Astrocyte (in vitro differentiated cells and primary cell): ENCODE measurements at regions not wholly inside any gene's neighbourhood (a gene's known extent, or its start where the extent isn't known, plus 50 kb on each side); places are given as distances from the start of the nearest gene placed in this dataset.

Experiments
- DNase-seq: peaks from one replicate; pipeline ENCODE4 v3.0.0-alpha.2; 2010; ENCODE audit warnings: low read depth
- FAIRE-seq: peaks from 2 replicates; lab custom pipeline; 2011; peaks lifted over from hg19 to GRCh38; lab: Jason Lieb, UNC
- H2AFZ ChIP-seq: 2 replicates; pipeline ENCODE4 v1.6.0; 2012; ENCODE audit warnings: low read depth, low read length, inconsistent platforms
- H3K27ac ChIP-seq: 2 replicates; pipeline ENCODE4 v1.5.1; 2011; ENCODE audit warnings: low read depth, low read length, inconsistent platforms
- H3K27me3 ChIP-seq: 2 replicates; pipeline ENCODE4 v1.6.0; 2011; ENCODE audit warnings: low read length, inconsistent platforms; ENCODE audit not compliant: insufficient read depth
- H3K36me3 ChIP-seq: 2 replicates; pipeline ENCODE4 v1.5.1; 2011; ENCODE audit warnings: low read length, inconsistent platforms; ENCODE audit not compliant: insufficient read depth
- H3K4me1 ChIP-seq: 2 replicates; pipeline ENCODE4 v1.5.1; 2011; ENCODE audit warnings: low read length, inconsistent platforms; ENCODE audit not compliant: insufficient read depth
- H3K4me2 ChIP-seq: 2 replicates; pipeline ENCODE4 v1.6.0; 2012; ENCODE audit warnings: low read length, inconsistent platforms
- H3K4me3 ChIP-seq: 2 replicates; pipeline ENCODE4 v1.5.1; 2011; ENCODE audit warnings: low read depth, mild to moderate bottlenecking, low read length, inconsistent platforms; ENCODE audit not compliant: insufficient read depth
- H3K79me2 ChIP-seq: 2 replicates; pipeline ENCODE4 v1.6.0; 2012; ENCODE audit warnings: mild to moderate bottlenecking, low read length, inconsistent platforms; ENCODE audit not compliant: insufficient read depth
- H3K9ac ChIP-seq: 2 replicates; pipeline ENCODE4 v1.6.0; 2012; ENCODE audit warnings: mild to moderate bottlenecking, low read length, inconsistent platforms
- H3K9me3 ChIP-seq: 2 replicates; pipeline ENCODE4 v1.5.1; 2012; ENCODE audit warnings: low read depth, mild to moderate bottlenecking, low read length, inconsistent platforms; ENCODE audit not compliant: insufficient read depth
- H4K20me1 ChIP-seq: 2 replicates; pipeline ENCODE4 v1.6.0; 2012; ENCODE audit warnings: low read length, inconsistent platforms; ENCODE audit not compliant: insufficient read depth
- H3K27ac Mint-ChIP-seq: one replicate; pipeline ENCODE4 v1.8.0; 2021; ENCODE audit warnings: mild to moderate bottlenecking, mixed read lengths; ENCODE audit not compliant: unreplicated experiment
- H3K27me3 Mint-ChIP-seq: one replicate; pipeline ENCODE4 v1.8.0; 2021; ENCODE audit warnings: low read depth, mixed read lengths; ENCODE audit not compliant: unreplicated experiment
- H3K36me3 Mint-ChIP-seq: one replicate; pipeline ENCODE4 v1.8.0; 2021; ENCODE audit warnings: low read depth, mixed read lengths; ENCODE audit not compliant: unreplicated experiment
- H3K4me1 Mint-ChIP-seq: one replicate; pipeline ENCODE4 v1.8.0; 2021; ENCODE audit warnings: low read depth, mixed read lengths; ENCODE audit not compliant: unreplicated experiment
- H3K4me3 Mint-ChIP-seq: one replicate; pipeline ENCODE4 v1.8.0; 2021; ENCODE audit warnings: mild to moderate bottlenecking, moderate library complexity, mixed read lengths; ENCODE audit not compliant: unreplicated experiment
- H3K9me3 Mint-ChIP-seq: one replicate; pipeline ENCODE4 v1.8.0; 2021; ENCODE audit warnings: mild to moderate bottlenecking, mixed read lengths; ENCODE audit not compliant: unreplicated experiment
- EZH2 ChIP-seq: IDR thresholded peaks from 2 replicates; pipeline ENCODE4 v1.6.1; 2012; ENCODE audit warnings: mild to moderate bottlenecking, low read length, inconsistent platforms; ENCODE audit not compliant: insufficient read depth
- TF ChIP-seq, protein P1 (sequence below): IDR thresholded peaks from 2 replicates; pipeline ENCODE4 v1.5.1; 2011; ENCODE audit warnings: low read depth, mild to moderate bottlenecking, inconsistent platforms, low read length, moderate library complexity; ENCODE audit not compliant: insufficient read depth

DNA sequence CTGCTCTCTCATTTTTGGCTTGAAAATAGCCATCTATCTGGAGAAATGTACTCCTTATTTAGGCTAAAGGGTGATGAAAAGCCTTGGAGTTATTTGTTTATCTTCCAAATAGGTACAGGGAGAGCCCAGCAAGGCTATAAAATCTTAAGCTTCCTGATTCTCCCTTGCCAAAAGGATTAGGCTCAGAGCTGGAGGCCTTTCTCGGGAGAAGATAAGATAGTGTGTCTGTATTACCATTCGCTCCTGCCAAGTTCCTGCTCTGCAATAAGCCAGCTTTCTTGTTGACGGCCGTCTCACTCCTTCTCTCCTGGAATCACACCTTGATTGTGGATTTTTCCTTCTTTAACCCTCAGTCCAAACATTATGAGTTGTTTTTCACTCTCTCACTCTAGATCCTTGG, 171.8 kb upstream of the TTC29 start:
- no peak overlapping the region for H3K27ac Mint-ChIP-seq
- no peaks in the 10 kb centered on the region for H3K27me3 ChIP-seq
- DNase-seq: peak; percentile 19
- peaks cover 2% of the 10 kb centered on the region for H3K4me1 Mint-ChIP-seq
- peaks cover 13% of the 10 kb centered on the region for H3K9me3 Mint-ChIP-seq
- H3K4me3 ChIP-seq: no peak overlapping the region
- no peaks in the 10 kb centered on the region for H3K9me3 ChIP-seq
- H3K36me3 ChIP-seq: no peaks in the 10 kb centered on the region
- H4K20me1 ChIP-seq: no peaks in the 10 kb centered on the region
- H3K27ac ChIP-seq: no peak overlapping the region
- no peaks in the 10 kb centered on the region for H3K79me2 ChIP-seq
- FAIRE-seq: no peak
- H3K4me2 ChIP-seq: no peak overlapping the region
- H3K4me1 ChIP-seq: no peaks in the 10 kb centered on the region
- H3K4me3 Mint-ChIP-seq: no peak overlapping the region
- TF ChIP-seq, protein P1, sequence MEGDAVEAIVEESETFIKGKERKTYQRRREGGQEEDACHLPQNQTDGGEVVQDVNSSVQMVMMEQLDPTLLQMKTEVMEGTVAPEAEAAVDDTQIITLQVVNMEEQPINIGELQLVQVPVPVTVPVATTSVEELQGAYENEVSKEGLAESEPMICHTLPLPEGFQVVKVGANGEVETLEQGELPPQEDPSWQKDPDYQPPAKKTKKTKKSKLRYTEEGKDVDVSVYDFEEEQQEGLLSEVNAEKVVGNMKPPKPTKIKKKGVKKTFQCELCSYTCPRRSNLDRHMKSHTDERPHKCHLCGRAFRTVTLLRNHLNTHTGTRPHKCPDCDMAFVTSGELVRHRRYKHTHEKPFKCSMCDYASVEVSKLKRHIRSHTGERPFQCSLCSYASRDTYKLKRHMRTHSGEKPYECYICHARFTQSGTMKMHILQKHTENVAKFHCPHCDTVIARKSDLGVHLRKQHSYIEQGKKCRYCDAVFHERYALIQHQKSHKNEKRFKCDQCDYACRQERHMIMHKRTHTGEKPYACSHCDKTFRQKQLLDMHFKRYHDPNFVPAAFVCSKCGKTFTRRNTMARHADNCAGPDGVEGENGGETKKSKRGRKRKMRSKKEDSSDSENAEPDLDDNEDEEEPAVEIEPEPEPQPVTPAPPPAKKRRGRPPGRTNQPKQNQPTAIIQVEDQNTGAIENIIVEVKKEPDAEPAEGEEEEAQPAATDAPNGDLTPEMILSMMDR: no peak
- no peak for TF ChIP-seq EZH2
- H2AFZ ChIP-seq: no peak overlapping the region
- H3K27me3 Mint-ChIP-seq: peaks cover 2% of the 10 kb centered on the region
- H3K36me3 Mint-ChIP-seq: peaks cover 3% of the 10 kb centered on the region
- H3K9ac ChIP-seq: no peak overlapping the region

DNA sequence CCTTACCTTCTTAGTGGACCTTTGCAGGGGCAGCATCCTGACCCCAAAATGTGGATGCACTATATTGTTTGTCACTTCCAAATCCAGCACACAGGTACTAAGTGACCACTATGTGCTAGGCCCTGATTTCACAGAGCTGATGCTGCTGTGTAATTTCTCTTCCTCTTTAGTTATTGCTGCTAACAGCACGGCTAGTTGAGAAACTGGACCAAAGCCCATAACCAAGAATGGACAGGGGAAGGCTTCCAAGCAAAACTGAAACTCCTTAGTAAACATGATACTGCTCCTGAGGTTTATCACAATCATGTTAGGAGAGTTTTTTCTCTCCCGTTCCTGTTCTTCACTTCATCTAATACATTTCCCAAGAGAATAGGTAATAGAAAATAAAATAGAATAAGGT, 172.9 kb upstream of the TTC29 start:
- H3K4me3 Mint-ChIP-seq: no peak overlapping the region

DNA sequence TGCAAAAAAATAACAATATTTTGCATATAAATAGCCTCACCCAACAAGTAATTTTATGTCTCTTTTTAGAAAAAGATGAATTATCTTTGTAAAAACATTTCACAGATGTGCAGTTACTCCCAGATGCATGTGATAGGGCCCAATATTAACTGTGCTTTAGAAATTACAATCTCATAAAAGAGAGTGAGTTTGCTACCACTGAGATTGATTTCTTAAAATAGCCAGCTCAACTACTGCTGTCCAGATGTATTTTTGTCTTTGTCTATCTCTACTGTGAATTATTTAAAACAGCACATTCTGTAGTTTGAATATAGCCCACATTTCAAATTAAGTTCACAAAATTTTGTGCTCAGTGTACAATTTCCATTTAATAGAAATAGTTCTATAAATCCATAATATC, 177.0 kb upstream of the TTC29 start:
- no peak overlapping the region for H3K4me3 Mint-ChIP-seq
- no peak overlapping the region for H3K27ac Mint-ChIP-seq
- Histone ChIP-seq H3K9me3 (no peaks in the 10 kb centered on the region), H3K9ac (no peak overlapping the region), H3K4me3 (no peak overlapping the region), H4K20me1 (no peaks in the 10 kb centered on the region), H3K27ac (no peak overlapping the region), H3K36me3 (no peaks in the 10 kb centered on the region), H3K4me2 (no peak overlapping the region), H2AFZ (no peak overlapping the region), H3K27me3 (no peaks in the 10 kb centered on the region), H3K79me2 (no peaks in the 10 kb centered on the region), H3K4me1 (no peaks in the 10 kb centered on the region)
- DNase-seq (no peak), FAIRE-seq (no peak)
- peaks cover 4% of the 10 kb centered on the region for H3K9me3 Mint-ChIP-seq
- no peaks in the 10 kb centered on the region for H3K36me3 Mint-ChIP-seq
- TF ChIP-seq, protein P1: no peak
- TF ChIP-seq EZH2: no peak
- H3K4me1 Mint-ChIP-seq: no peaks in the 10 kb centered on the region
- H3K27me3 Mint-ChIP-seq: no peaks in the 10 kb centered on the region

More for the DNA sequence above, 172.9 kb upstream of the TTC29 start:
- FAIRE-seq (no peak), DNase-seq (peak; percentile 61)
- H3K9me3 Mint-ChIP-seq: peaks cover 10% of the 10 kb centered on the region
- no peaks in the 10 kb centered on the region for H3K27me3 Mint-ChIP-seq
- no peaks in the 10 kb centered on the region for H3K36me3 ChIP-seq
- no peak overlapping the region for H3K27ac Mint-ChIP-seq
- H2AFZ ChIP-seq: no peak overlapping the region
- H3K27me3 ChIP-seq: no peaks in the 10 kb centered on the region
- peaks cover under 1% of the 10 kb centered on the region for H3K4me1 Mint-ChIP-seq
- no peaks in the 10 kb centered on the region for H3K4me1 ChIP-seq
- no peaks in the 10 kb centered on the region for H3K79me2 ChIP-seq
- TF ChIP-seq, protein P1: no peak
- no peak for TF ChIP-seq EZH2
- H3K4me2 ChIP-seq: no peak overlapping the region
- H3K36me3 Mint-ChIP-seq: peaks cover 1% of the 10 kb centered on the region
- no peak overlapping the region for H3K4me3 ChIP-seq
- no peak overlapping the region for H3K9ac ChIP-seq
- H4K20me1 ChIP-seq: no peaks in the 10 kb centered on the region
- no peaks in the 10 kb centered on the region for H3K9me3 ChIP-seq
- H3K27ac ChIP-seq: no peak overlapping the region
